ENCODE measurements at regions not wholly inside any gene's neighbourhood (a gene's known extent, or its start where the extent isn't known, plus 50 kb on each side); places are given as distances from the start of the nearest gene placed in this dataset.

DNA sequence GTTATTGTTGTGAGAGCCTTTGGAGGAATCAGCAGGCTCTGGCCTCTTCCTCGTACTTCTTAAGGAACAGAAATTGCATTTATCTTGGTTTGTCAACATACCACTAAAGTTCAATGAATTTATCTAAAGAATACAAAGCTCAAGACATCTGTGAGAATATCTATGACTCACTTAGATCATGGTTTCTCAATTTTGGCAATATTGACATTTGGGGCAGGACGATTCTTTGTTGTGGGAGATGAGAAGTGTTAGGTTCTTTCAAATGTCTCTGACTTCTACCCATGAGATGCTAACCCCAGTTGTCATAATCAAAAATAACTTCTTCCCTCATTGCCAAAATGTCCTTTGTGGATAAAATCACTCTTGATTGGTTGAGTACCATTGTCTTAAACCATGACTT lies 1190.3 kb downstream of the GALC start:
- Histone ChIP-seq H3K9ac (ENCODE audit: low read depth in 2 of 2, low read length in 2 of 2) (no peak overlapping the region), H3K27me3 (no peaks in the 10 kb centered on the region), H3K36me3 (no peaks in the 10 kb centered on the region), H3K9me3 (no peaks in the 10 kb centered on the region), H3K27ac (no peak overlapping the region), H3K4me1 (no peaks in the 10 kb centered on the region), H3K4me3 (no peak overlapping the region)
- TF ChIP-seq, protein P1, sequence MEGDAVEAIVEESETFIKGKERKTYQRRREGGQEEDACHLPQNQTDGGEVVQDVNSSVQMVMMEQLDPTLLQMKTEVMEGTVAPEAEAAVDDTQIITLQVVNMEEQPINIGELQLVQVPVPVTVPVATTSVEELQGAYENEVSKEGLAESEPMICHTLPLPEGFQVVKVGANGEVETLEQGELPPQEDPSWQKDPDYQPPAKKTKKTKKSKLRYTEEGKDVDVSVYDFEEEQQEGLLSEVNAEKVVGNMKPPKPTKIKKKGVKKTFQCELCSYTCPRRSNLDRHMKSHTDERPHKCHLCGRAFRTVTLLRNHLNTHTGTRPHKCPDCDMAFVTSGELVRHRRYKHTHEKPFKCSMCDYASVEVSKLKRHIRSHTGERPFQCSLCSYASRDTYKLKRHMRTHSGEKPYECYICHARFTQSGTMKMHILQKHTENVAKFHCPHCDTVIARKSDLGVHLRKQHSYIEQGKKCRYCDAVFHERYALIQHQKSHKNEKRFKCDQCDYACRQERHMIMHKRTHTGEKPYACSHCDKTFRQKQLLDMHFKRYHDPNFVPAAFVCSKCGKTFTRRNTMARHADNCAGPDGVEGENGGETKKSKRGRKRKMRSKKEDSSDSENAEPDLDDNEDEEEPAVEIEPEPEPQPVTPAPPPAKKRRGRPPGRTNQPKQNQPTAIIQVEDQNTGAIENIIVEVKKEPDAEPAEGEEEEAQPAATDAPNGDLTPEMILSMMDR (IDR thresholded peaks at IDR 0.05) = no peak
- intact Hi-C loops (cut with DNase I) = no loop called here
- DNase-seq = no peak

- Histone ChIP-seq H3K36me3 (no peaks in the 10 kb centered on the region), H3K4me3 (no peak overlapping the region), H3K9me3 (no peaks in the 10 kb centered on the region), H3K4me1 (no peaks in the 10 kb centered on the region), H3K27ac (no peak overlapping the region), H3K27me3 (no peaks in the 10 kb centered on the region), H3K9ac (ENCODE audit: low read depth in 2 of 2, low read length in 2 of 2) (no peak overlapping the region)
- TF ChIP-seq, protein P1 (IDR thresholded peaks at IDR 0.05) = no peak
- intact Hi-C loops (cut with DNase I) = no loop called here
- DNase-seq = no peak
Measured at GRCh38 chr14:86799244-86799647, 1193.7 kb downstream of the GALC start.

DNA sequence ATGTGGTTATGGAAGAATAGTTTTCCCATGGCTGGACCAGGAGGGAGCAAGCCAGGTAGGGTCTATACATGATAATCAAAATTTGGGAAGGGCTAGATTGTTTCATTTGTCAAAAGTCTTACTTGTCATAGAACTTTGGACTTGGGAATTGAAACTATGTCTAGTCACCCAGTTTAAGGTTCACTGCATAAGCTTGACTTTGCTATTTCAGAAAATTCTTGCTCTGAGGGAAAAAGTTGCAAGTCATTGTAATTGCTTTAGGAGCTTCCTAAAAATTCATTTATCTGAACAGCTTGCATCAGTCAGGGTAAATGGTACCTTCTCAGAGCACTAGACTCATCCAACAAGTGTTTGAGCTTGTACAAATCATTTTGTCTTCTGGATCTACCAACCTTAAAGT lies 1194.7 kb downstream of the GALC start:
- TF ChIP-seq, protein P1 (IDR thresholded peaks at IDR 0.05) = no peak
- Histone ChIP-seq H3K9ac (ENCODE audit: low read depth in 2 of 2, low read length in 2 of 2) (no peak overlapping the region), H3K36me3 (no peaks in the 10 kb centered on the region), H3K27me3 (no peaks in the 10 kb centered on the region), H3K4me1 (no peaks in the 10 kb centered on the region), H3K4me3 (no peak overlapping the region), H3K27ac (no peak overlapping the region), H3K9me3 (no peaks in the 10 kb centered on the region)
- intact Hi-C loops (cut with DNase I) = no loop called here
- DNase-seq = no peak

DNA sequence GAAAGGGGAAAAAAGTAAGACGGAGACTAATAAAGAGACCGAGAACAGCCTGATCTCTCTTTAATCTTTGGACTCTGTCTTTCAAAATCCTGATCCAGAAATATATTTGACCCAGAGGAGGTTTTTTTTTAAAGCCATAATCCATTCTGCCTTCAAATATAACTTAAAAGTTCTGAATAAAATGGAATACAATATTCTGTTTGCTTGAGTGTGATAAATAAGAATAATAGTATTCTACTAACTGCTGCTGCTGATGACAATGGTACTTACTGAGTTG lies 1196.0 kb downstream of the GALC start:
- no peak overlapping the region for H3K9ac ChIP-seq (ENCODE audit: low read depth in 2 of 2, low read length in 2 of 2)
- H3K27ac ChIP-seq = no peak overlapping the region
- DNase-seq = no peak
- no peak overlapping the region for H3K4me3 ChIP-seq
- H3K27me3 ChIP-seq = no peaks in the 10 kb centered on the region
- no peaks in the 10 kb centered on the region for H3K4me1 ChIP-seq
- H3K9me3 ChIP-seq = no peaks in the 10 kb centered on the region
- TF ChIP-seq, protein P1 (IDR thresholded peaks at IDR 0.05) = no peak
- intact Hi-C loops (cut with DNase I) = no loop called here
- H3K36me3 ChIP-seq = no peaks in the 10 kb centered on the region

GRCh38 chr14:86796221-86797074 lies 1196.5 kb downstream of the GALC start:
- no peaks in the 10 kb centered on the region for H3K27me3 ChIP-seq
- H3K27ac ChIP-seq = no peak overlapping the region
- no peaks in the 10 kb centered on the region for H3K36me3 ChIP-seq
- H3K4me1 ChIP-seq = no peaks in the 10 kb centered on the region
- no peak overlapping the region for H3K9ac ChIP-seq (ENCODE audit: low read depth in 2 of 2, low read length in 2 of 2)
- no peak for DNase-seq
- TF ChIP-seq, protein P1 (IDR thresholded peaks at IDR 0.05) = no peak
- no peaks in the 10 kb centered on the region for H3K9me3 ChIP-seq
- no peak overlapping the region for H3K4me3 ChIP-seq
- intact Hi-C loops (cut with DNase I) = no loop called here

Measured in colonic mucosa (tissue), 4 donors.